ENCODE measurements at regions not wholly inside any gene's neighbourhood (a gene's known extent, or its start where the extent isn't known, plus 50 kb on each side); places are given as distances from the start of the nearest gene placed in this dataset.

- H3K79me2 ChIP-seq (ENCODE audit: insufficient read depth) = no peaks in the 10 kb centered on the region
- no peaks in the 10 kb centered on the region for H3F3A ChIP-seq (replicated peaks; ENCODE audit: insufficient read depth)
- no peak overlapping the region for H3K4me2 ChIP-seq
- H3K27ac ChIP-seq (ENCODE audit: low read depth in 2 of 2, low read length in 1 of 2) = no peak overlapping the region
- POLR2A ChIA-PET = no interaction called here
- no peak overlapping the region for H3K4me3 ChIP-seq (ENCODE audit: low read depth in 2 of 2, low read length in 1 of 2)
- no peaks in the 10 kb centered on the region for H3K9me3 ChIP-seq
- H3K9ac ChIP-seq = no peak overlapping the region
- H3K27me3 ChIP-seq (ENCODE audit: insufficient read depth) = no peaks in the 10 kb centered on the region
- WGBS (ENCODE audit: low lambda C conversion rate) = 18% methylated on average over 2 of the region's 2 CpGs
- no peaks in the 10 kb centered on the region for H4K20me1 ChIP-seq (ENCODE audit: insufficient read depth)
- no peak for DNase-seq
- H3K36me3 ChIP-seq (replicated peaks in 1 of 2; ENCODE audit: control insufficient read depth in 1 of 2, insufficient read depth in 2 of 2, low read length in 1 of 2) = no peaks in the 10 kb centered on the region
- H3K4me1 ChIP-seq (ENCODE audit: control insufficient read depth in 1 of 2, insufficient read depth in 2 of 2, low read depth in 1 of 2, low read length in 1 of 2) = peaks cover 0 to 4% of the 10 kb centered on the region in 2 experiments; a peak in 1 of 4 replicates
- TF ChIP-seq GABPA (IDR thresholded peaks at IDR 0.05; ENCODE audit: low read depth) (no peak), TAF1 (IDR thresholded peaks at IDR 0.05; ENCODE audit: borderline replicate concordance, low read depth, low read length) (no peak), RCOR1 (IDR thresholded peaks at IDR 0.05; ENCODE audit: low read length) (no peak), SIN3A (IDR thresholded peaks at IDR 0.05; ENCODE audit: borderline replicate concordance, low read depth, low read length) (no peak), SMC3 (IDR thresholded peaks at IDR 0.05; ENCODE audit: low read depth, low read length) (no peak), EP300 (IDR thresholded peaks at IDR 0.05; ENCODE audit: borderline replicate concordance in 1 of 2, low read depth in 1 of 2, low read length in 1 of 2) (no peak), YY1 (IDR thresholded peaks at IDR 0.05; ENCODE audit: low read depth) (no peak), NFIC (IDR thresholded peaks at IDR 0.05; ENCODE audit: borderline replicate concordance) (no peak), EZH2phosphoT487 (IDR thresholded peaks at IDR 0.05; ENCODE audit: borderline replicate concordance, low read depth) (no peak), CTCF (IDR thresholded peaks at IDR 0.05) (no peak), TCF12 (IDR thresholded peaks at IDR 0.05) (no peak), TEAD4 (IDR thresholded peaks at IDR 0.05; ENCODE audit: borderline replicate concordance, insufficient read depth) (no peak), MXI1 (IDR thresholded peaks at IDR 0.05; ENCODE audit: low read depth, low read length) (no peak)
- TF ChIP-seq, protein P1, sequence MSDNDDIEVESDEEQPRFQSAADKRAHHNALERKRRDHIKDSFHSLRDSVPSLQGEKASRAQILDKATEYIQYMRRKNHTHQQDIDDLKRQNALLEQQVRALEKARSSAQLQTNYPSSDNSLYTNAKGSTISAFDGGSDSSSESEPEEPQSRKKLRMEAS (IDR thresholded peaks at IDR 0.05; ENCODE audit: low read depth) = no peak
- TF ChIP-seq, protein P2, sequence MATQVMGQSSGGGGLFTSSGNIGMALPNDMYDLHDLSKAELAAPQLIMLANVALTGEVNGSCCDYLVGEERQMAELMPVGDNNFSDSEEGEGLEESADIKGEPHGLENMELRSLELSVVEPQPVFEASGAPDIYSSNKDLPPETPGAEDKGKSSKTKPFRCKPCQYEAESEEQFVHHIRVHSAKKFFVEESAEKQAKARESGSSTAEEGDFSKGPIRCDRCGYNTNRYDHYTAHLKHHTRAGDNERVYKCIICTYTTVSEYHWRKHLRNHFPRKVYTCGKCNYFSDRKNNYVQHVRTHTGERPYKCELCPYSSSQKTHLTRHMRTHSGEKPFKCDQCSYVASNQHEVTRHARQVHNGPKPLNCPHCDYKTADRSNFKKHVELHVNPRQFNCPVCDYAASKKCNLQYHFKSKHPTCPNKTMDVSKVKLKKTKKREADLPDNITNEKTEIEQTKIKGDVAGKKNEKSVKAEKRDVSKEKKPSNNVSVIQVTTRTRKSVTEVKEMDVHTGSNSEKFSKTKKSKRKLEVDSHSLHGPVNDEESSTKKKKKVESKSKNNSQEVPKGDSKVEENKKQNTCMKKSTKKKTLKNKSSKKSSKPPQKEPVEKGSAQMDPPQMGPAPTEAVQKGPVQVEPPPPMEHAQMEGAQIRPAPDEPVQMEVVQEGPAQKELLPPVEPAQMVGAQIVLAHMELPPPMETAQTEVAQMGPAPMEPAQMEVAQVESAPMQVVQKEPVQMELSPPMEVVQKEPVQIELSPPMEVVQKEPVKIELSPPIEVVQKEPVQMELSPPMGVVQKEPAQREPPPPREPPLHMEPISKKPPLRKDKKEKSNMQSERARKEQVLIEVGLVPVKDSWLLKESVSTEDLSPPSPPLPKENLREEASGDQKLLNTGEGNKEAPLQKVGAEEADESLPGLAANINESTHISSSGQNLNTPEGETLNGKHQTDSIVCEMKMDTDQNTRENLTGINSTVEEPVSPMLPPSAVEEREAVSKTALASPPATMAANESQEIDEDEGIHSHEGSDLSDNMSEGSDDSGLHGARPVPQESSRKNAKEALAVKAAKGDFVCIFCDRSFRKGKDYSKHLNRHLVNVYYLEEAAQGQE (IDR thresholded peaks at IDR 0.05; ENCODE audit: low read depth, low read length) = no peak
- TF ChIP-seq, protein P3, sequence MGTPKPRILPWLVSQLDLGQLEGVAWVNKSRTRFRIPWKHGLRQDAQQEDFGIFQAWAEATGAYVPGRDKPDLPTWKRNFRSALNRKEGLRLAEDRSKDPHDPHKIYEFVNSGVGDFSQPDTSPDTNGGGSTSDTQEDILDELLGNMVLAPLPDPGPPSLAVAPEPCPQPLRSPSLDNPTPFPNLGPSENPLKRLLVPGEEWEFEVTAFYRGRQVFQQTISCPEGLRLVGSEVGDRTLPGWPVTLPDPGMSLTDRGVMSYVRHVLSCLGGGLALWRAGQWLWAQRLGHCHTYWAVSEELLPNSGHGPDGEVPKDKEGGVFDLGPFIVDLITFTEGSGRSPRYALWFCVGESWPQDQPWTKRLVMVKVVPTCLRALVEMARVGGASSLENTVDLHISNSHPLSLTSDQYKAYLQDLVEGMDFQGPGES (IDR thresholded peaks at IDR 0.05; ENCODE audit: low read depth, low read length) = no peak
- TF ChIP-seq, protein P4, sequence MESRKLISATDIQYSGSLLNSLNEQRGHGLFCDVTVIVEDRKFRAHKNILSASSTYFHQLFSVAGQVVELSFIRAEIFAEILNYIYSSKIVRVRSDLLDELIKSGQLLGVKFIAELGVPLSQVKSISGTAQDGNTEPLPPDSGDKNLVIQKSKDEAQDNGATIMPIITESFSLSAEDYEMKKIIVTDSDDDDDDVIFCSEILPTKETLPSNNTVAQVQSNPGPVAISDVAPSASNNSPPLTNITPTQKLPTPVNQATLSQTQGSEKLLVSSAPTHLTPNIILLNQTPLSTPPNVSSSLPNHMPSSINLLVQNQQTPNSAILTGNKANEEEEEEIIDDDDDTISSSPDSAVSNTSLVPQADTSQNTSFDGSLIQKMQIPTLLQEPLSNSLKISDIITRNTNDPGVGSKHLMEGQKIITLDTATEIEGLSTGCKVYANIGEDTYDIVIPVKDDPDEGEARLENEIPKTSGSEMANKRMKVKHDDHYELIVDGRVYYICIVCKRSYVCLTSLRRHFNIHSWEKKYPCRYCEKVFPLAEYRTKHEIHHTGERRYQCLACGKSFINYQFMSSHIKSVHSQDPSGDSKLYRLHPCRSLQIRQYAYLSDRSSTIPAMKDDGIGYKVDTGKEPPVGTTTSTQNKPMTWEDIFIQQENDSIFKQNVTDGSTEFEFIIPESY (IDR thresholded peaks at IDR 0.05; ENCODE audit: borderline replicate concordance, low read depth) = no peak
- TF ChIP-seq, protein P5, sequence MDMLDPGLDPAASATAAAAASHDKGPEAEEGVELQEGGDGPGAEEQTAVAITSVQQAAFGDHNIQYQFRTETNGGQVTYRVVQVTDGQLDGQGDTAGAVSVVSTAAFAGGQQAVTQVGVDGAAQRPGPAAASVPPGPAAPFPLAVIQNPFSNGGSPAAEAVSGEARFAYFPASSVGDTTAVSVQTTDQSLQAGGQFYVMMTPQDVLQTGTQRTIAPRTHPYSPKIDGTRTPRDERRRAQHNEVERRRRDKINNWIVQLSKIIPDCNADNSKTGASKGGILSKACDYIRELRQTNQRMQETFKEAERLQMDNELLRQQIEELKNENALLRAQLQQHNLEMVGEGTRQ (IDR thresholded peaks at IDR 0.05; ENCODE audit: borderline replicate concordance, low read depth, low read length) = no peak
- H3K9me2 ChIP-seq = no peaks in the 10 kb centered on the region
- no peak overlapping the region for H2AFZ ChIP-seq (ENCODE audit: low read depth)
- CTCF ChIA-PET = no interaction called here
Observed at GRCh38 chr2:2775018-2775417, 443.9 kb upstream of the MYT1L start.
